Testis (tissue), 2 donors: ENCODE measurements at regions not wholly inside any gene's neighbourhood (a gene's known extent, or its start where the extent isn't known, plus 50 kb on each side); places are given as distances from the start of the nearest gene placed in this dataset.

Experiments used
- CTCF ChIP-seq, 3 experiments: fragments of 450-650 bp in 2 of 3; fragments of 200-600 bp in 1 of 3; sonication (generic) in 1 of 3; IDR thresholded peaks; one replicate each; pipeline ENCODE4 v1.5.1; 2016 to 2019; ENCODE audit warnings: antibody characterized with exemption in 3 of 3, mild to moderate bottlenecking in 2 of 3, moderate library complexity in 1 of 3
- POLR2A ChIP-seq: fragments of 450-650 bp; IDR thresholded peaks from one replicate; pipeline ENCODE4 v1.6.1; 2017; ENCODE audit warnings: antibody characterized with exemption, mild to moderate bottlenecking, moderate library complexity

GRCh38 chr5:68688547-68688946 is 405.3 kb upstream of the SLC30A5 start:
- TF ChIP-seq CTCF (IDR thresholded peaks at IDR 0.05) (no peak), POLR2A (no peak)
